ENCODE measurements at regions not wholly inside any gene's neighbourhood (a gene's known extent, or its start where the extent isn't known, plus 50 kb on each side); places are given as distances from the start of the nearest gene placed in this dataset.

DNA sequence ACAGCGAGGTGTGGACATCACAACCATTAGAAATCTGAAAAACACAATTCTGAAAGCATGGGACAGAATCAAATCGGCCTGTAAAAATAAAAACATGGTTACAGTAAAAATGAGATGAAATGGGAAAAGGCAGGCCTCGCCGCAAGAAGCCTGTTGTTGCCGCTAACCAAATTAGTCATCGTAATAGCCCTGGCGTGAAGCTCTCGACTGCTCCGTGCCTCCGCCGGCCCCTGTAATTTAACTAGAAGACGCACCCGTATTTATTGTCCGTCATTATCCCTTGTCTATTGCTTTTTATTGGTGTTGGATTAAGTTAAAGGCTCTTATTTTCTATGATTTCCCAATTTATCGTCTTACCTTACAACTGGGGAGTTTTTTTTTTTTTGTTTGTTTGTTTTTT is 334.6 kb upstream of the EEF2KMT start:
- H3K4me1 ChIP-seq (ENCODE audit: control insufficient read depth in 2 of 2, insufficient read depth in 2 of 2, low read length in 2 of 2), result no peaks in the 10 kb centered on the region
- H3K9ac ChIP-seq (ENCODE audit: low read depth in 1 of 2, low read length in 2 of 2), result no peak overlapping the region
- no peaks in the 10 kb centered on the region for H3K36me3 ChIP-seq (ENCODE audit: control insufficient read depth in 2 of 2, insufficient read depth in 2 of 2, low read length in 2 of 2)
- no peak overlapping the region for H3K4me3 ChIP-seq (ENCODE audit: low read length in 2 of 2)
- H3K27ac ChIP-seq (ENCODE audit: low read depth in 2 of 2, low read length in 2 of 2), result no peak overlapping the region
- H3K9me3 ChIP-seq (ENCODE audit: control insufficient read depth in 2 of 2, low read length in 2 of 2), result no peaks in the 10 kb centered on the region
- no peaks in the 10 kb centered on the region for H3K27me3 ChIP-seq (ENCODE audit: control insufficient read depth in 2 of 2, insufficient read depth in 2 of 2, low read length in 2 of 2)

DNA sequence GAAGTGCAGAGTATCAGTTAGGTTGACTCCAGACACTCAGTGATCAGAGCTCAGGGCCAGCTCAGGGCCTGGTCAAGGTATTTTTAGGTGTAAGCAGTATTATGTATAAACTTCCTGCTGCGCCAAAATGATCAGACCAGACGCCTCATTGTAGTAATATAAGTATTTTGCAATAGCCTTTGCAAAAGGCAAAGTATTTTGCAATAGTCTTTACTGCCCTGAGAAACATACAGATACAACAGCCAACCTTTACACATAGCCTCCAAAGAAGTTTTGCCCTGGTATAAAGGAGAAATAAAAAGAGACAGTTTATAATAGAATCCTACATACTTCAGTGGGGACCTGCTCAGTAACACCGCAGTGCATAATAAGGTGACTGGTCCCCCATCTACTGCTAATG is 333.0 kb upstream of the EEF2KMT start:
- Histone ChIP-seq H3K9ac (ENCODE audit: low read depth in 1 of 2, low read length in 2 of 2) (no peak overlapping the region), H3K4me3 (ENCODE audit: low read length in 2 of 2) (no peak overlapping the region), H3K9me3 (ENCODE audit: control insufficient read depth in 2 of 2, low read length in 2 of 2) (no peaks in the 10 kb centered on the region), H3K27ac (ENCODE audit: low read depth in 2 of 2, low read length in 2 of 2) (no peak overlapping the region), H3K36me3 (ENCODE audit: control insufficient read depth in 2 of 2, insufficient read depth in 2 of 2, low read length in 2 of 2) (no peaks in the 10 kb centered on the region), H3K4me1 (ENCODE audit: control insufficient read depth in 2 of 2, insufficient read depth in 2 of 2, low read length in 2 of 2) (no peaks in the 10 kb centered on the region), H3K27me3 (ENCODE audit: control insufficient read depth in 2 of 2, insufficient read depth in 2 of 2, low read length in 2 of 2) (no peaks in the 10 kb centered on the region)

DNA sequence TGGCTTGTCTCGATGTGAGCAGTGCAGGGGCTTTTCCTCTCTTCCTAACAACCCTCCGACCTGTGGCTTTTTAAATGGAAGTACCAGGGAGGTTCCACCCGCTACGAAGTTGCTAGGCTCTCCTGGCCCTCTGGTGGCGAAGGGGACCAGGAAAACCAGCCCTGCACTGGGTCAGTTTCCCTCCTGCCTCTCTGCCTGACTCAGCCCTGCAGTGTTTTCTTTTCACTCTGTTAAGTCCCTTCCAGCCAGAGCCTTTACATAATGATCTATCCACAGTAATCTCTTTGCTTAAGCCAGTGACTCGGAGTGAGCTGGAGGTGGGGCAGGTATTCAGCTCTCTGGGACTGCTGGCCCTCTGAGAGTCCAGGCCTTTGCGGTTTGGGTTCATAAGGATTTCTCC is 331.3 kb upstream of the EEF2KMT start:
- Histone ChIP-seq H3K9ac (ENCODE audit: low read depth in 1 of 2, low read length in 2 of 2) (no peak overlapping the region), H3K27ac (ENCODE audit: low read depth in 2 of 2, low read length in 2 of 2) (no peak overlapping the region), H3K9me3 (ENCODE audit: control insufficient read depth in 2 of 2, low read length in 2 of 2) (no peaks in the 10 kb centered on the region), H3K4me1 (ENCODE audit: control insufficient read depth in 2 of 2, insufficient read depth in 2 of 2, low read length in 2 of 2) (no peaks in the 10 kb centered on the region), H3K4me3 (ENCODE audit: low read length in 2 of 2) (no peak overlapping the region), H3K36me3 (ENCODE audit: control insufficient read depth in 2 of 2, insufficient read depth in 2 of 2, low read length in 2 of 2) (no peaks in the 10 kb centered on the region), H3K27me3 (ENCODE audit: control insufficient read depth in 2 of 2, insufficient read depth in 2 of 2, low read length in 2 of 2) (no peaks in the 10 kb centered on the region)

DNA sequence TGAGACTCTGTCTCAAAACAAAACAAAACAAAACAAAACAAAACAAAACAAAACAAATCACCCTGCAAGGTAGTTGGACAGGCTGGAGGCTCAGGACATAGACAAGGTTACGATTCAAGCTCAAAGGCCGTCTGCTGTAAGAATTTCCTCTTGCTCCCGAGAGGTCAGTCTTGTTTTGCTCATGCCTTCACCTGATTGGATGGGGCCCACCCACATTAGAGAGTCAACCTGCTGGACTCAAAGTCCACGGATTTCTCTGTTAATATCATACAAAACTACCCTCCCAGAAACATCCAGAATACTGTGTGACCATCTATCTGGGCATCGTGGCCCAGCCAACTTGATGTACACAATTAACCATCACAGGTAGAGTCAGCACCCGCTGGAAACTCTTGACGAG is 330.0 kb upstream of the EEF2KMT start:
- H3K27ac ChIP-seq (ENCODE audit: low read depth in 2 of 2, low read length in 2 of 2), result no peak overlapping the region
- H3K9ac ChIP-seq (ENCODE audit: low read depth in 1 of 2, low read length in 2 of 2), result no peak overlapping the region
- H3K4me1 ChIP-seq (ENCODE audit: control insufficient read depth in 2 of 2, insufficient read depth in 2 of 2, low read length in 2 of 2), result no peaks in the 10 kb centered on the region
- no peaks in the 10 kb centered on the region for H3K9me3 ChIP-seq (ENCODE audit: control insufficient read depth in 2 of 2, low read length in 2 of 2)
- H3K27me3 ChIP-seq (ENCODE audit: control insufficient read depth in 2 of 2, insufficient read depth in 2 of 2, low read length in 2 of 2), result no peaks in the 10 kb centered on the region
- H3K36me3 ChIP-seq (ENCODE audit: control insufficient read depth in 2 of 2, insufficient read depth in 2 of 2, low read length in 2 of 2), result no peaks in the 10 kb centered on the region
- no peak overlapping the region for H3K4me3 ChIP-seq (ENCODE audit: low read length in 2 of 2)

DNA sequence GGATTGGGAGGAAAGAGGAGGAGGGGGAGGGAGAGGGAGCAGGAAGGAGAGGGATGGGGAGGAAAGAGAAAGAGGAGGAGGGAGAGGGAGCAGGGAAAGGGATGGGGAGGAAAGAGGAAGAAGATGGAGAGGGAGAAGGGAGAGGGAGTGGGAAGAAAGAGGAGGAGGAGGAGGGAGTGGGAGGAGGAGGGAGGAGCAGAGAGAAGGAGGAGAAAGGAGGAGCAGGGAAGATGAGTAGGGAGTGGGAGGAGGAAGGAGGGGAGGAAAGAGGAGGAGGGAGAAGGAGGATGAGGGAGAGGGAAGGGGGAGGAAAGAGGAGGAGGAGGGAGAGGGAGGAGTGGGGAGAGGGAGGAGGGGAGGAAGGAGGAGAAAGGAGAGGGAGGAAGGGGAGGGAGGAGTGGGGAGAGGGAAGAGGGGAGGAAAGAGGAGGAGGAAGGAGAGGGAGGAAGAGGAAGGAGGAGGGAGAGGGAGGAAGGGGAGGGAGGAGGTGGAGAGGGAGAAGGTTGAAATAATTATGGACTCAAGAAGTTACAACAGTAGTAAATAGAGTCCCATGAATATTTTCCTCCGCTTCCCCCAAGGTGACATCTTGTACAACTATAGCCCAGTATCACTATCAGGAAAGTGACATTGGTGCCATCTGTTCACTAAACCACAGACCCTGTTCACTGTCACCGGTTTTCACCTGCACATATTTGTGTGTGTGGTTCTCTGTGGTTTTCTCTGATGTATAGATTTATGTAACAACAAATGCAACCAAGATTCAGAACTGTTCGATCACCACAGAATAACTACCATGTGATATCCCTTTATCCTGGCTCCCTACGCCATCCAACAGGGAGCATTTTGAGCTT is 325.3 kb upstream of the EEF2KMT start:
- Histone ChIP-seq H3K4me1 (ENCODE audit: control insufficient read depth in 2 of 2, insufficient read depth in 2 of 2, low read length in 2 of 2) (no peaks in the 10 kb centered on the region), H3K36me3 (ENCODE audit: control insufficient read depth in 2 of 2, insufficient read depth in 2 of 2, low read length in 2 of 2) (no peaks in the 10 kb centered on the region), H3K9ac (ENCODE audit: low read depth in 1 of 2, low read length in 2 of 2) (no peak overlapping the region), H3K9me3 (ENCODE audit: control insufficient read depth in 2 of 2, low read length in 2 of 2) (no peaks in the 10 kb centered on the region), H3K27ac (ENCODE audit: low read depth in 2 of 2, low read length in 2 of 2) (no peak overlapping the region), H3K27me3 (ENCODE audit: control insufficient read depth in 2 of 2, insufficient read depth in 2 of 2, low read length in 2 of 2) (no peaks in the 10 kb centered on the region), H3K4me3 (ENCODE audit: low read length in 2 of 2) (no peak overlapping the region)

DNA sequence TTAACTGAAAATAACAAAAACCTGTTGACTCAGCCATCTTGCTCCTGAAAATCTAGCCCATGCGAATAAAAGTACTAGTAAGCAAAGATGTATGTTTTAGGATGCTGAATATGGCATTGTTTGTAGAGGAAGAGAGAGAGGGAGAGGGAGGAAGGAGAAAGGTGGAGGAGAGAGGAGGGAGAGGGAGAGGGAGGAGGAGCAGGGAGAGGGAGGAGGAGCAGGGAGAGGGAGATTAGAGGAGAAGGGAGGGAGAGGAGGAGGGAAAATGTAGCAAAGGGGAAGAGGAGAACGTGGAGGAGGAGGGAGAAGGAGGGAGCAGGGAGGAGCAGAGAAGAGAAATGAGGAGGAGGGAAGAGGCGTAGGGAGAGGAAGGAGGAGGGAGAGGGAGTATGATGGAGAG is 324.5 kb upstream of the EEF2KMT start:
- Histone ChIP-seq H3K27me3 (ENCODE audit: control insufficient read depth in 2 of 2, insufficient read depth in 2 of 2, low read length in 2 of 2) (no peaks in the 10 kb centered on the region), H3K4me1 (ENCODE audit: control insufficient read depth in 2 of 2, insufficient read depth in 2 of 2, low read length in 2 of 2) (no peaks in the 10 kb centered on the region), H3K27ac (ENCODE audit: low read depth in 2 of 2, low read length in 2 of 2) (no peak overlapping the region), H3K4me3 (ENCODE audit: low read length in 2 of 2) (no peak overlapping the region), H3K9ac (ENCODE audit: low read depth in 1 of 2, low read length in 2 of 2) (no peak overlapping the region), H3K36me3 (ENCODE audit: control insufficient read depth in 2 of 2, insufficient read depth in 2 of 2, low read length in 2 of 2) (no peaks in the 10 kb centered on the region), H3K9me3 (ENCODE audit: control insufficient read depth in 2 of 2, low read length in 2 of 2) (no peaks in the 10 kb centered on the region)

DNA sequence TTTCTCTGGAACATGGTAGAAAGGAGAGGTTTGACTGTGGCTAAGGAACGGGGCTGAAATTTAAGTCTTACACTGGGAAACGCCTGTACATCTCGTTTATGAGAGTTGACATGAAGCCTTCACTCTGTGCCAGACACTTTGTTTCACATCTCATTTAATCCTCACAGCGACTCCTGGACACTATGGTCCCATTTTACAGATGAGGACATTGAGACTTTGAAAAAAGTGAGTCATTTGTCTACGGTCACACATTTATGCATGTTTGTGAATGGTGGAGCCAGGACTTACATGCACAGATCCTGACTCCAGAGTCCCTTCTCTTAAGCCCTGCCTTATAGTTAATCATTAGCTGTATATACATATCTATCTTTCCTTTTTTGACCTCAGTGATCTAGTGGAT is 318.4 kb upstream of the EEF2KMT start:
- no peak overlapping the region for H3K9ac ChIP-seq (ENCODE audit: low read depth in 1 of 2, low read length in 2 of 2)
- no peak overlapping the region for H3K4me3 ChIP-seq (ENCODE audit: low read length in 2 of 2)
- H3K36me3 ChIP-seq (ENCODE audit: control insufficient read depth in 2 of 2, insufficient read depth in 2 of 2, low read length in 2 of 2), result no peaks in the 10 kb centered on the region
- no peak overlapping the region for H3K27ac ChIP-seq (ENCODE audit: low read depth in 2 of 2, low read length in 2 of 2)
- H3K4me1 ChIP-seq (ENCODE audit: control insufficient read depth in 2 of 2, insufficient read depth in 2 of 2, low read length in 2 of 2), result no peaks in the 10 kb centered on the region
- H3K27me3 ChIP-seq (ENCODE audit: control insufficient read depth in 2 of 2, insufficient read depth in 2 of 2, low read length in 2 of 2), result no peaks in the 10 kb centered on the region
- no peaks in the 10 kb centered on the region for H3K9me3 ChIP-seq (ENCODE audit: control insufficient read depth in 2 of 2, low read length in 2 of 2)

DNA sequence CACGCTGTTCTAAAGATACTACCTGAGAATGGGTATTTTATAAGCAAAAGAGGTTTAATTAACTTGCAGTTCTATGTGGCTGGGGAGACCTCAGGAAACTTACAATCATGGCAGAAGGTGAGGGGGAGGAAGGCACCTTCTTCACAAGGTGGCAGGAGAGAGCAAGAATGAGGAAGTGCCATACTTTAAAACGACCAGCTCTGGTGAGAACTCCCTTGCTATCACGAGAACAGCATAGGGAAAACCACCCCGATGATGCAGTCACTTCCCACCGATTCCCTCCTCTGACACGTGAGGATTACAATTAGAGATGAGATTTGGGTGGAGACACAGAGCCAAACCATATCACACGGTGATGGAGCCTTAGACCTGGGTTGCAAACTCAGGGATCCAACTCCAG is 317.5 kb upstream of the EEF2KMT start:
- Histone ChIP-seq H3K9me3 (ENCODE audit: control insufficient read depth in 2 of 2, low read length in 2 of 2) (no peaks in the 10 kb centered on the region), H3K27me3 (ENCODE audit: control insufficient read depth in 2 of 2, insufficient read depth in 2 of 2, low read length in 2 of 2) (no peaks in the 10 kb centered on the region), H3K9ac (ENCODE audit: low read depth in 1 of 2, low read length in 2 of 2) (no peak overlapping the region), H3K4me1 (ENCODE audit: control insufficient read depth in 2 of 2, insufficient read depth in 2 of 2, low read length in 2 of 2) (no peaks in the 10 kb centered on the region), H3K36me3 (ENCODE audit: control insufficient read depth in 2 of 2, insufficient read depth in 2 of 2, low read length in 2 of 2) (no peaks in the 10 kb centered on the region), H3K27ac (ENCODE audit: low read depth in 2 of 2, low read length in 2 of 2) (no peak overlapping the region), H3K4me3 (ENCODE audit: low read length in 2 of 2) (no peak overlapping the region)

DNA sequence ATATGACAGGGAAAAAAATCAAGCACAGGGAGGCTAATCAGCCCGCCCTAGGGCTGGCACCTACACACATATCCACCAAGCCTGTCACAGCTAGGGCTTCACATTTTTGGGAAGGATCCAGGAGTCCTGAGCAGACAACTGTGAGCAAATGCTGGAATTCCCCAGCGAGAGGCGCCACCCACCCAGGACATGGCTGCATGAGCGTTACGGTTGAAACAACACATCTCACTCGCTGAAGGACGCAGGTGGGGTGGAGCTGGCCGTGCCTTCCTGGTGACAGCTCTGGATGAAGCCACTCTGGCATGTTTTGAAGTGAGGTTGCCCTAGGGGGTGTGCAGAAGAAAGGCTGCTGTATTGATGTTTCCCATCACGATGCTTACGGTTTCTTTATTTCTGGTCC is 315.1 kb upstream of the EEF2KMT start:
- no peaks in the 10 kb centered on the region for H3K4me1 ChIP-seq (ENCODE audit: control insufficient read depth in 2 of 2, insufficient read depth in 2 of 2, low read length in 2 of 2)
- H3K9ac ChIP-seq (ENCODE audit: low read depth in 1 of 2, low read length in 2 of 2), result no peak overlapping the region
- H3K27me3 ChIP-seq (ENCODE audit: control insufficient read depth in 2 of 2, insufficient read depth in 2 of 2, low read length in 2 of 2), result no peaks in the 10 kb centered on the region
- no peaks in the 10 kb centered on the region for H3K9me3 ChIP-seq (ENCODE audit: control insufficient read depth in 2 of 2, low read length in 2 of 2)
- no peaks in the 10 kb centered on the region for H3K36me3 ChIP-seq (ENCODE audit: control insufficient read depth in 2 of 2, insufficient read depth in 2 of 2, low read length in 2 of 2)
- no peak overlapping the region for H3K4me3 ChIP-seq (ENCODE audit: low read length in 2 of 2)
- no peak overlapping the region for H3K27ac ChIP-seq (ENCODE audit: low read depth in 2 of 2, low read length in 2 of 2)

DNA sequence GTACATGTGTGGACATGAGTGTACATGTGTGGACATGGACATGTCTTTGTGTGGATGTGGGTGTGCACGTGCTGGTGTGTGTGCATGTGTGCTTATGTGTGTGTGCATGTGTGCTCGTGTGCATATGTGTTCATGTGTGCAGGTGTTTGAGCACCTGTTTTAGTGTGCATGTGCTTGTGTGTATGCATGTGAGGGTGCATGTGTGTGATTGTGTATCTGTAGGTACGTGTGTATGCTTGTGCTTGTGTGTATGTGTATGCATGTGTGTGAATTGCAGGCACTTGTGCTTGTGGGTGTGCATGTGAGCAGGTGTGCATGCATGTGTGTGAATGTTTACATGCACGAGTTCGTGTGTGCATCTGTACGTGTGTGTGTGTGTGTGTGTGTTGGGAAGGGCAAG is 300.6 kb upstream of the EEF2KMT start:
- H3K27me3 ChIP-seq (ENCODE audit: control insufficient read depth in 2 of 2, insufficient read depth in 2 of 2, low read length in 2 of 2), result no peaks in the 10 kb centered on the region
- H3K4me3 ChIP-seq (ENCODE audit: low read length in 2 of 2), result no peak overlapping the region
- H3K27ac ChIP-seq (ENCODE audit: low read depth in 2 of 2, low read length in 2 of 2), result no peak overlapping the region
- no peak overlapping the region for H3K9ac ChIP-seq (ENCODE audit: low read depth in 1 of 2, low read length in 2 of 2)
- no peaks in the 10 kb centered on the region for H3K9me3 ChIP-seq (ENCODE audit: control insufficient read depth in 2 of 2, low read length in 2 of 2)
- H3K4me1 ChIP-seq (ENCODE audit: control insufficient read depth in 2 of 2, insufficient read depth in 2 of 2, low read length in 2 of 2), result no peaks in the 10 kb centered on the region
- no peaks in the 10 kb centered on the region for H3K36me3 ChIP-seq (ENCODE audit: control insufficient read depth in 2 of 2, insufficient read depth in 2 of 2, low read length in 2 of 2)
